Ascending aorta (tissue), 2 donors: ENCODE measurements at regions not wholly inside any gene's neighbourhood (a gene's known extent, or its start where the extent isn't known, plus 50 kb on each side); places are given as distances from the start of the nearest gene placed in this dataset.

Experiments used
- DNase-seq, 2 donors: peaks; one replicate each; pipeline ENCODE4 v3.0.0-alpha.2; 2019; ENCODE audit warnings: low spot score in 2 of 2
- H3K27ac ChIP-seq, 2 donors: fragments of 200-600 bp; sonication (generic); one replicate each; pipeline ENCODE4 v1.5.1; 2016 to 2017; ENCODE audit warnings: mild to moderate bottlenecking in 1 of 2
- H3K27me3 ChIP-seq: fragments of 200-600 bp; sonication (generic); one replicate; pipeline ENCODE4 v1.5.1; 2017
- H3K36me3 ChIP-seq, 2 donors: fragments of 200-600 bp; sonication (generic); one replicate each; pipeline ENCODE4 v1.5.1; 2016
- H3K4me1 ChIP-seq, 2 donors: fragments of 200-600 bp; sonication (generic); one replicate each; pipeline ENCODE4 v1.5.1; 2016 to 2017; ENCODE audit warnings: mild to moderate bottlenecking in 1 of 2
- H3K4me3 ChIP-seq, 2 donors: fragments of 200-600 bp; sonication (generic); one replicate each; pipeline ENCODE4 v1.5.1; 2016 to 2017; ENCODE audit warnings: mild to moderate bottlenecking in 1 of 2
- H3K9me3 ChIP-seq, 2 donors: fragments of 200-600 bp; sonication (generic); one replicate each; pipeline ENCODE4 v1.5.1; 2016
- CTCF ChIP-seq, 3 experiments: fragments of 200-600 bp in 2 of 3; fragments of 450-650 bp in 1 of 3; sonication (generic) in 2 of 3; IDR thresholded peaks; one replicate each; pipeline ENCODE4 v1.5.1; 2016 to 2019; ENCODE audit warnings: antibody characterized with exemption in 3 of 3, mild to moderate bottlenecking in 1 of 3, moderate library complexity in 1 of 3
- intact Hi-C: fragments of 100-400 bp; cut with DNase I; formaldehyde crosslinking; loops from one replicate; pipeline ENCODE4 v1.15.1; 2023

GRCh38 chr12:75634244-75635222 lies 123.1 kb upstream of the KRR1 start:
- no peak for DNase-seq
- Histone ChIP-seq H3K36me3 (no peaks in the 10 kb centered on the region), H3K9me3 (no peaks in the 10 kb centered on the region), H3K4me1 (no peaks in the 10 kb centered on the region), H3K27me3 (no peaks in the 10 kb centered on the region), H3K4me3 (no peak overlapping the region), H3K27ac (no peak overlapping the region)
- no peak for TF ChIP-seq CTCF (IDR thresholded peaks at IDR 0.05)
- intact Hi-C loops, result no loop called here

- Histone ChIP-seq H3K9me3 (no peaks in the 10 kb centered on the region), H3K4me3 (no peak overlapping the region), H3K36me3 (no peaks in the 10 kb centered on the region), H3K27me3 (no peaks in the 10 kb centered on the region), H3K4me1 (no peaks in the 10 kb centered on the region), H3K27ac (no peak overlapping the region)
- intact Hi-C loops, result no loop called here
- TF ChIP-seq CTCF (IDR thresholded peaks at IDR 0.05), result no peak
- DNase-seq, result no peak
Observed at GRCh38 chr12:75633789-75634188, 122.4 kb upstream of the KRR1 start.

GRCh38 chr12:75632442-75632841 lies 121.0 kb upstream of the KRR1 start:
- intact Hi-C loops, result no loop called here
- H3K4me1 ChIP-seq, result no peaks in the 10 kb centered on the region
- H3K36me3 ChIP-seq, result no peaks in the 10 kb centered on the region
- no peaks in the 10 kb centered on the region for H3K9me3 ChIP-seq
- DNase-seq, result no peak
- TF ChIP-seq CTCF (IDR thresholded peaks at IDR 0.05), result no peak
- H3K4me3 ChIP-seq, result no peak overlapping the region
- no peaks in the 10 kb centered on the region for H3K27me3 ChIP-seq
- no peak overlapping the region for H3K27ac ChIP-seq

- no peak overlapping the region for H3K4me3 ChIP-seq
- intact Hi-C loops, result no loop called here
- no peak overlapping the region for H3K27ac ChIP-seq
- no peak for TF ChIP-seq CTCF (IDR thresholded peaks at IDR 0.05)
- no peaks in the 10 kb centered on the region for H3K4me1 ChIP-seq
- no peaks in the 10 kb centered on the region for H3K9me3 ChIP-seq
- no peak for DNase-seq
- H3K36me3 ChIP-seq, result no peaks in the 10 kb centered on the region
- H3K27me3 ChIP-seq, result no peaks in the 10 kb centered on the region
Observed at GRCh38 chr12:75631831-75632230, 120.4 kb upstream of the KRR1 start.

GRCh38 chr12:75630091-75630490 lies 118.7 kb upstream of the KRR1 start:
- Histone ChIP-seq H3K4me3 (no peak overlapping the region), H3K27me3 (no peaks in the 10 kb centered on the region), H3K4me1 (no peaks in the 10 kb centered on the region), H3K9me3 (no peaks in the 10 kb centered on the region), H3K36me3 (no peaks in the 10 kb centered on the region), H3K27ac (no peak overlapping the region)
- no peak for DNase-seq
- intact Hi-C loops, result no loop called here
- TF ChIP-seq CTCF (IDR thresholded peaks at IDR 0.05), result no peak
